ENCODE measurements at regions not wholly inside any gene's neighbourhood (a gene's known extent, or its start where the extent isn't known, plus 50 kb on each side); places are given as distances from the start of the nearest gene placed in this dataset.

GRCh38 chr5:98982880-98983279 is 54.1 kb upstream of the CHD1 start:
- TF ChIP-seq, protein P1, sequence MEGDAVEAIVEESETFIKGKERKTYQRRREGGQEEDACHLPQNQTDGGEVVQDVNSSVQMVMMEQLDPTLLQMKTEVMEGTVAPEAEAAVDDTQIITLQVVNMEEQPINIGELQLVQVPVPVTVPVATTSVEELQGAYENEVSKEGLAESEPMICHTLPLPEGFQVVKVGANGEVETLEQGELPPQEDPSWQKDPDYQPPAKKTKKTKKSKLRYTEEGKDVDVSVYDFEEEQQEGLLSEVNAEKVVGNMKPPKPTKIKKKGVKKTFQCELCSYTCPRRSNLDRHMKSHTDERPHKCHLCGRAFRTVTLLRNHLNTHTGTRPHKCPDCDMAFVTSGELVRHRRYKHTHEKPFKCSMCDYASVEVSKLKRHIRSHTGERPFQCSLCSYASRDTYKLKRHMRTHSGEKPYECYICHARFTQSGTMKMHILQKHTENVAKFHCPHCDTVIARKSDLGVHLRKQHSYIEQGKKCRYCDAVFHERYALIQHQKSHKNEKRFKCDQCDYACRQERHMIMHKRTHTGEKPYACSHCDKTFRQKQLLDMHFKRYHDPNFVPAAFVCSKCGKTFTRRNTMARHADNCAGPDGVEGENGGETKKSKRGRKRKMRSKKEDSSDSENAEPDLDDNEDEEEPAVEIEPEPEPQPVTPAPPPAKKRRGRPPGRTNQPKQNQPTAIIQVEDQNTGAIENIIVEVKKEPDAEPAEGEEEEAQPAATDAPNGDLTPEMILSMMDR (IDR thresholded peaks at IDR 0.05): no peak
- TF ChIP-seq POLR2A (IDR thresholded peaks at IDR 0.05): no peak
